Adrenal gland (tissue), 9 donors: ENCODE measurements at regions not wholly inside any gene's neighbourhood (a gene's known extent, or its start where the extent isn't known, plus 50 kb on each side); places are given as distances from the start of the nearest gene placed in this dataset.
"Not testable (repeated sequence)": the region's sequence is repeated elsewhere in the genome, so short reads cannot be mapped to it uniquely, and the experiment has no call there.

Source experiments
- DNase-seq, 7 donors: peaks; one replicate each; pipeline ENCODE4 v3.0.0-alpha.2; 2019 to 2020
- H3K27ac ChIP-seq, 5 donors: fragments of 200-600 bp; sonication (generic) in 4 of 5; 1 replicate in 3 of 5; 2 replicates in 2 of 5; pipeline versions ENCODE4 v1.5.1 to v1.8.0; 2016 to 2020; ENCODE audit warnings: mild to moderate bottlenecking in 1 of 5
- H3K27me3 ChIP-seq: fragments of 200-600 bp; 2 replicates; pipeline ENCODE4 v1.8.0; 2021
- H3K36me3 ChIP-seq, 2 donors: fragments of 200-600 bp; replicated peaks in 1 of 2; 1 replicate in 1 of 2; 2 replicates in 1 of 2; pipeline versions ENCODE4 v1.5.1 to v1.8.0; 2018 to 2022
- H3K4me1 ChIP-seq, 2 donors: fragments of 200-600 bp; replicated peaks in 1 of 2; 1 replicate in 1 of 2; 2 replicates in 1 of 2; pipeline versions ENCODE4 v1.5.1 to v1.8.0; 2018 to 2021
- H3K4me3 ChIP-seq, 4 donors: fragments of 200-600 bp; sonication (generic) in 3 of 4; one replicate each; pipeline ENCODE4 v1.5.1; 2016 to 2018
- H3K9me3 ChIP-seq, 3 donors: fragments of 200-600 bp; sonication (generic) in 1 of 3; replicated peaks in 1 of 3; 1 replicate in 2 of 3; 2 replicates in 1 of 3; pipeline versions ENCODE4 v1.5.1 to v1.8.0; 2016 to 2021
- POLR2A ChIP-seq, 2 donors: fragments of 450-650 bp; IDR thresholded peaks; one replicate each; pipeline ENCODE4 v1.6.1; 2017; ENCODE audit warnings: antibody characterized with exemption in 2 of 2, mild to moderate bottlenecking in 2 of 2, moderate library complexity in 1 of 2
- WGBS, 4 donors: extraction: QIAGEN DNeasy Blood & Tissue Kit in 2 of 4; methylation state at CpG; one replicate each; pipeline versions ENCODE4 v1.1.5 to v1.1.7; 2013 to 2017; 5-methylcytosine and 5-hydroxymethylcytosine counted together
- intact Hi-C, 2 donors: fragments of 100-400 bp; cut with DNase I; formaldehyde crosslinking; loops; one replicate each; pipeline versions ENCODE4 v1.14.1 to v1.15.0; 2022 to 2023
- TF ChIP-seq, protein P1 (sequence below), 6 experiments: fragments of 450-650 bp in 4 of 6; fragments of 200-600 bp in 2 of 6; sonication (generic) in 1 of 6; IDR thresholded peaks; 1 replicate in 5 of 6; 2 replicates in 1 of 6; pipeline versions ENCODE4 v1.5.1 to v1.8.0; 2016 to 2021; ENCODE audit warnings: antibody characterized with exemption in 6 of 6, mild to moderate bottlenecking in 2 of 6, moderate library complexity in 1 of 6
- donor health status: healthy with polysubstance abuse.
- donor health status: Bipolar disorder and iron deficiency.
- donor health status: DM: yes; HTN: yes; CAD: no.
- donor health status: DM: no; HTN: no; CAD: no.
- donor health status: DM: no; HTN: no; CAD: no.

DNA sequence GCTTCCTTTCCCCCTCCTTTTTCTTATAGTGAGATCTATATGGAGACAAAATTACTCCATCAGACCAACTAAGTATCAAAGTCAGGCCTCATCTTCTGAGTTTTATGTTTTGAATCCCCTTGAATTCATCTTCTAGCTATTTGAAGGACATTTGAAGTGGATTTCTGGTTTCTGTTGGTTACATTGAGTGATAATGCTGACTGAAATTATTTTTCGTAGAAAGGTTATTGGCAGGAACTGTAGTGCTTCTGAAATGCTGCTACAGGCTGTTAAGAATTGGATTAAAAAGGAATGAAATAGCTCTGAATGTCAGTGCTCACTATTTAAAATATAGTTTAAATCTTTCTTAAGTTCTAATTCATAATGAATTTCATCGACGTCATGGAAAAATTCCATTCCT lies 361.0 kb upstream of the TMEFF2 start:
- WGBS, 4 donors, result 75 to 86% (median 77%) methylated on average over 3 of the region's 3 CpGs
- intact Hi-C loops, result no loop called here

DNA sequence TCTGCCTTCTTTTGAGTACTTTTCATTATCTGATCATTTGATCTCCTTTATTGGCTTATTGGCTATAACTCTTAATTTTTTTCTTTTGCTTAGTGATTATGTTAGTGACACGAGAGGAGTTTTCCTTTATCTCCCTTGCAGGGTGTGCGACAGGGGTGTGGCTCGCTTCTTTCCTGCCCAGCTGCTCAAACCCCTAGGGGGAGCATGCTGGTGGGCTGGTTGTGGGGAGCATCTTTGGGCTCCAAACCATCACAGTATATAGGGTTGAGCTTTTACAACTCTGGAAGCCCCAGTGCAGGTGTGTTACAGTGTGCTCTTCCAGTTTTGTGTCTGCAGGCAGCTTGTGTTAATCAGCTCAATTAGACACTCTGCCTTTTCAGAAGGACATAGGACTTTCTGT lies 357.0 kb upstream of the TMEFF2 start:
- no peaks in the 10 kb centered on the region for H3K27me3 ChIP-seq
- no peaks in the 10 kb centered on the region for H3K36me3 ChIP-seq
- no peak overlapping the region for H3K27ac ChIP-seq
- H3K9me3 ChIP-seq, result no peaks in the 10 kb centered on the region
- DNase-seq, result no peak
- no peak for TF ChIP-seq POLR2A (IDR thresholded peaks at IDR 0.05)
- TF ChIP-seq, protein P1, sequence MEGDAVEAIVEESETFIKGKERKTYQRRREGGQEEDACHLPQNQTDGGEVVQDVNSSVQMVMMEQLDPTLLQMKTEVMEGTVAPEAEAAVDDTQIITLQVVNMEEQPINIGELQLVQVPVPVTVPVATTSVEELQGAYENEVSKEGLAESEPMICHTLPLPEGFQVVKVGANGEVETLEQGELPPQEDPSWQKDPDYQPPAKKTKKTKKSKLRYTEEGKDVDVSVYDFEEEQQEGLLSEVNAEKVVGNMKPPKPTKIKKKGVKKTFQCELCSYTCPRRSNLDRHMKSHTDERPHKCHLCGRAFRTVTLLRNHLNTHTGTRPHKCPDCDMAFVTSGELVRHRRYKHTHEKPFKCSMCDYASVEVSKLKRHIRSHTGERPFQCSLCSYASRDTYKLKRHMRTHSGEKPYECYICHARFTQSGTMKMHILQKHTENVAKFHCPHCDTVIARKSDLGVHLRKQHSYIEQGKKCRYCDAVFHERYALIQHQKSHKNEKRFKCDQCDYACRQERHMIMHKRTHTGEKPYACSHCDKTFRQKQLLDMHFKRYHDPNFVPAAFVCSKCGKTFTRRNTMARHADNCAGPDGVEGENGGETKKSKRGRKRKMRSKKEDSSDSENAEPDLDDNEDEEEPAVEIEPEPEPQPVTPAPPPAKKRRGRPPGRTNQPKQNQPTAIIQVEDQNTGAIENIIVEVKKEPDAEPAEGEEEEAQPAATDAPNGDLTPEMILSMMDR (IDR thresholded peaks at IDR 0.05), result no peak
- WGBS, 4 donors, result 81 to 95% (median 90%) methylated on average over 3 of the region's 3 CpGs
- no peak overlapping the region for H3K4me3 ChIP-seq
- H3K4me1 ChIP-seq, result no peaks in the 10 kb centered on the region
- intact Hi-C loops, result no loop called here

More for the DNA sequence above, 361.0 kb upstream of the TMEFF2 start:
- TF ChIP-seq, protein P1 (IDR thresholded peaks at IDR 0.05), result no peak
- no peak for TF ChIP-seq POLR2A (IDR thresholded peaks at IDR 0.05)
- Histone ChIP-seq H3K36me3 (no peaks in the 10 kb centered on the region), H3K27ac (no peak overlapping the region), H3K4me3 (no peak overlapping the region), H3K27me3 (no peaks in the 10 kb centered on the region), H3K4me1 (no peaks in the 10 kb centered on the region), H3K9me3 (no peaks in the 10 kb centered on the region)
- DNase-seq, result no peak

DNA sequence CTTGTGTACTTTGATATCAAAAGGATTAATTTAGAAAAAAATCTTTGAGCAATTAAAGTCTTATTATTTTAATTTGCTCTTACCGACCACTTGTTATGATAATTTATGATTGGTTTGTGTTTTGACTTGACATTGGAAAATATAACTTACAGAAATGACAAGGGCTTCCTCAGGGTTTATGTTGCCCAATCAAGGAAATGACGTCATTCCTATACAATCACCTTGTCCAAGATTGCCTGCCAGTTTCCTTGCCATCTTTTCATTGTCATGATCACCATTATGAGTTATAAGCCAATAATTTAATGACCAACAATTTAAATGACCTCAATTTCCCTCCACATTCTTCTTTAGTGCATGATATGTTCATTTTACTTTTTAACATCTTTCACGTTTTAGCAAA lies 351.8 kb upstream of the TMEFF2 start:
- TF ChIP-seq, protein P1 (IDR thresholded peaks at IDR 0.05), result no peak
- no peak for TF ChIP-seq POLR2A (IDR thresholded peaks at IDR 0.05)
- intact Hi-C loops, result no loop called here
- no peaks in the 10 kb centered on the region for H3K27me3 ChIP-seq
- no peak for DNase-seq
- H3K27ac ChIP-seq, result no peak overlapping the region
- no peaks in the 10 kb centered on the region for H3K36me3 ChIP-seq
- H3K9me3 ChIP-seq, result no peaks in the 10 kb centered on the region
- WGBS, 4 donors, result 50 to 59% (median 52%) methylated on average over 3 of the region's 3 CpGs
- H3K4me3 ChIP-seq, result no peak overlapping the region
- H3K4me1 ChIP-seq, result no peaks in the 10 kb centered on the region

DNA sequence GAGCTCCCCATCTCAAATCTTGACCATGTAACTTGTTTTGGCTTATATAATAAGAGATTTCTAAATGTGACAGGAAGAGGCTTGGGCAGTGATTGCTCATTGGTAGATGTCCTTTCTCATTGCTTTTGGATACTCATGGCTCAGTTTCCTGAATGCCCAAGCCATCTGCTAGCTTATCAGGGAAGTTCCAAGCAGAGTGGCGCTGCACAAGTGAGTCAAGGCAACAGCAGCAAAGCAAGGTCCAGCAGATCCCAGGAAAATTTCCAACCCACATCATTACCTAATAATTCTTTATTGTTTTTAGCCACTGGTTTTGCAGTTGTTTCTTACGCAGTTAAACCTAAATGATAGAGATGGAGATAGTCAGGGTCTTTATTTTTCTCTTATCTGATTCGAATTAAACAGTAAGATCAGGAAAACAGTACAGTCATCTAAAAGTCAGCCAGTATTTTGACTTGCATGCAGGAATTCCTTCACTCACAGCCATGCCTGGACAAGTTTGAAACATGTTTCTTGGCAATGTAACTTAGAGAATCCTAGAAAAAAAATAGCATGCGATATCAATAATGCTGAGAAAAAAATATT lies 349.7 kb upstream of the TMEFF2 start:
- Histone ChIP-seq H3K4me1 (no peaks in the 10 kb centered on the region), H3K36me3 (no peaks in the 10 kb centered on the region), H3K27ac (no peak overlapping the region), H3K9me3 (no peaks in the 10 kb centered on the region), H3K4me3 (no peak overlapping the region), H3K27me3 (no peaks in the 10 kb centered on the region)
- no peak for TF ChIP-seq POLR2A (IDR thresholded peaks at IDR 0.05)
- TF ChIP-seq, protein P1 (IDR thresholded peaks at IDR 0.05), result no peak
- DNase-seq, result no peak
- intact Hi-C loops, result no loop called here
- 64 to 70% (median 67%) methylated on average over 4 of the region's 4 CpGs for WGBS, 4 donors

DNA sequence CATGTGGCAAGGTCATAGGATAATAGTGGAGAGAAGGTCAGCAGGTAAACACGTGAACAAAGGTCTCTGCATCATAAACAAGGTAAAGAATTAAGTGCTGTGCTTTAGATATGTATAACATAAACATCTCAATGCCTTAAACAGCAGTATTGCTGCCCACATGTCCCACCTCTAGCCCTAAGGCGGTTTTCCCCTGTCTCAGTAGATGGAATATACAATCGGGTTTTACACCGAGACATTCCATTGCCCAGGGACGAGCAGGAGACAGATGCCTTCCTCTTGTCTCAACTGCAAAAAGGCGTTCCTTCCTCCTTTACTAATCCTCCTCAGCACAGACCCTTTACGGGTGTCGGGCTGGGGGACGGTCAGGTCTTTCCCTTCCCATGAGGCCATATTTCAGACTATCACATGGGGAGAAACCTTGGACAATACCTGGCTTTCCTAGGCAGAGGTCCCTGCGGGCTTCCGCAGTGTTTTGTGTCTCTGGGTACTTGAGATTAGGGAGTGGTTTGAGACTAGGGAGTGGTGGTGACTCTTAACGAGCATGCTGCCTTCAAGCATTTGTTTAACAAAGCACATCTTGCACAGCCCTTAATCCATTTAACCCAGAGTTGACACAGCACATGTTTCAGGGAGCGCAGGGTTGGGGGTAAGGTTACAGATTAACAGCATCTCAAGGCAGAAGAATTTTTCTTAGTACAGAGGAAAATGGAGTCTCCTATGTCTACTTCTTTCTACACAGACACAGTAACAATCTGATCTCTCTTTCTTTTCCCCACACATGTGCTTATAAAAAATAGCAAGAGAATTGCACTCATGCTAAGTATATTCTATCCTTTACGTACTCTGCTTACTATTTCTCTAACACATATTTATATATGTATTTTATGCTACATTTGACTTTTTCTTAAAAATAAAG lies 347.7 kb upstream of the TMEFF2 start:
- H3K4me1 ChIP-seq, result not testable (repeated sequence)
- WGBS, 4 donors, result 51 to 67% (median 64%) methylated on average over 13 to 14 of the region's 14 CpGs

More for the DNA sequence above, 347.7 kb upstream of the TMEFF2 start:
- H3K9me3 ChIP-seq, intact Hi-C loops, H3K27ac ChIP-seq, H3K27me3 ChIP-seq, DNase-seq, H3K36me3 ChIP-seq, H3K4me3 ChIP-seq: not testable (repeated sequence)
